GM04503 (cell line): ENCODE measurements at regions not wholly inside any gene's neighbourhood (a gene's known extent, or its start where the extent isn't known, plus 50 kb on each side); places are given as distances from the start of the nearest gene placed in this dataset.

Experiments
- DNase-seq: peaks from one replicate; pipeline ENCODE4 v3.0.0-alpha.2; 2012; ENCODE audit warnings: low read depth

DNA sequence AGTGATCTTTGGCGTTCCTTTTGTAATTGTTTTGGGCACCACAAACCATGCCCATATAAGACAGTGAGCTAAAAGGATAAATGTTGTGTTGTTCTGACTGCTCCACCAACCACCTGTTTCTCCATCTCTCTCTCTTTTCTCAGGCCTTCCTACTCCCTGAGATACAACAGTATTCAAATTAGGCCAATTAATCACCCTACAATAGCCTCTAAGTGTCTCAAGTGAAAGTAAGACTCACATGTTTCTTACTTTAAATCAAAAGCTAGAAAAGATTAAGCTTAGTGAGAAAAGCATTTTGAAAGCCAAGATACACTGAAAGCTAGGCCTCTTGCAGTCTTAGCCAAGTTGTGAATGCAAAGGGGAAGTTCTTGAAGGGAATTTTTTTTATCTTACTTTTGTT, 268.8 kb upstream of the NREP start:
- no peak for DNase-seq

GRCh38 chr5:112024769-112025168, 267.8 kb upstream of the NREP start:
- DNase-seq, result no peak

GRCh38 chr5:112024221-112024620, 267.2 kb upstream of the NREP start:
- DNase-seq, result no peak

DNA sequence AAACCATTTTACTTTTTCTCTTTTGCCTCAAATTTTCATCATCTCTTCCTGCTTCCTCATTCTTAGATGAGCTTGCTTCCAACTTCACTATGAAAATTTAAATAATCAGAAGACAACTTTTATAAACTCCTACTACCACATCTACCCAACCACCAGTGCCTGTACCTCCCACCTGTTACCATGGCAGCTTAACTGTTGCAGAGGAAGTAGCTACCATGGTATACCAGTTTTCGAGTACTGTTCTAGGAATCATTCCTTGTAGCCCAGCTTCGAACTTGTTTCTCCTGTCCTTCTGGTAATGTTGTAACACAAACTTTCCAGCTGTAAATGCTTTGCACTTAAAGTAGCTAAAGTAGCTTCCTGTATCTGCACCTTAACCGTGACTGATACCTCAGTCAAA, 266.8 kb upstream of the NREP start:
- no peak for DNase-seq

DNA sequence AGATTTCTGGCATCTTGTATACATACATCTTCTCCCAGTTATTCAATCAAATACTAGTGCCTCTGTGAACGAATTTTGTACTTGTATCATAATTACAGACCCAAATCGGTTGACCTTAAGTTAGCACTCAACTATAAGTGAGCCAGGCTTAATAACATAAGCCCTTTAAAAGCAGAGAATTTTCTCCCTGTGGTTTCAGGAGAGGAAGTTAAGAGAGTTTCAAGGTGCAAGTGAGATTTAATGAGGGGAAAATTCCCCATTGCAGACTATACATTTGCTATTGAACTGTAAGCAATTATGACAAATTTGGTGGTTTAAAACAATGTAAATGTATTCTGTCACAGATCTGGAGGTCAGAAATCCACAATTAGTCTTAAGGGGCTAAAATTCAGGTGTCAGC, 261.9 kb upstream of the NREP start:
- DNase-seq, result no peak

- no peak for DNase-seq
These were observed 260.0 kb upstream of the NREP start for GRCh38 chr5:112016980-112017379.

DNA sequence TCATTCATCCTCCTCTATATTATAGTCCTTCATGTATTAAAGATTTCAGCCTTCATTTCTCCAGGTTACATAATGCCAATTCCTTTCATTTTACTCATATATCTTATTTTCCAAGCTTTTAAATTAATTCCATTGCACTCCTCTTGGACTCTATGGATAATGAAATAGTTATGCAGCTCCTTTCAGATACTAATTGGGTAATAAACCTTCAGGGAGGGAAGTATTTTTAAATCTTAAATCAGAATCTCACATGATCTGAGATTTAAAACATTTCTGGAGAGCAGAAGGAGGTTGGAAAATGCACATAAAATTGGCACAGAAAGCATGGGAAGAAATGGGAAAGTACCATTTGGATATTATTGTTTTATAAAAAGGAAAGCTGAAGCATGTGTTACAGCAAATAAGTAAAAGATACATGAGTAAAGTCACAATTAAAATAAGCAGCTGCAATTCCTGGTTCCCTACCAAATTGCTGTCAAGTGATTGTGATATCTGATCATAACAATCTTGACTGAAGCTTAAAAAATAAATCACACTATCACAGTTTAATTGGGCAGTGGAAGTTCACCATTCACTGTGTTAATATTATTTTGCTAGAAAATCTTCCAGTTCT, 257.9 kb upstream of the NREP start:
- DNase-seq, result no peak

DNA sequence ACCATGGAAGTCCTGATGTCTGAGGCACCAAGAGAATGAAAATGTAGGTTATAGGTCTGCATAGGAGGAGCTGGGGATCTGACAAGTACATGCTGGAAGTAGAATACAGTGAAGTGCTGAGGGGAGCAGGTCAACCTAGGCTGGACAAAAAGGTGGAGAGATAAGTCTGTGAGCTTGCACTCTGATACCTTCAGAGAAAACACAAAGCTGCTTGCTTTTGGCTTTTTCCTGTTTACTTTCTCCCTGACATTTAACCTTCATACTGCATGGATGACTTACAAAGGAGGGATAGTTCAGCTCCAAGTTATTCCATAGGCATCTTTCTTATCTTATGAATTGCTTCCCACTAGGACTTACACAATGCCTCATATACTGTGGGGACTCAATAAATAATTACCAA, 256.7 kb upstream of the NREP start:
- no peak for DNase-seq

GRCh38 chr5:112012104-112012503, 255.1 kb upstream of the NREP start:
- DNase-seq, result no peak

- DNase-seq, result no peak
These were observed 253.5 kb upstream of the NREP start for GRCh38 chr5:112010475-112010874.

- DNase-seq, result no peak
These were observed 249.7 kb upstream of the NREP start for GRCh38 chr5:112006721-112007120.

DNA sequence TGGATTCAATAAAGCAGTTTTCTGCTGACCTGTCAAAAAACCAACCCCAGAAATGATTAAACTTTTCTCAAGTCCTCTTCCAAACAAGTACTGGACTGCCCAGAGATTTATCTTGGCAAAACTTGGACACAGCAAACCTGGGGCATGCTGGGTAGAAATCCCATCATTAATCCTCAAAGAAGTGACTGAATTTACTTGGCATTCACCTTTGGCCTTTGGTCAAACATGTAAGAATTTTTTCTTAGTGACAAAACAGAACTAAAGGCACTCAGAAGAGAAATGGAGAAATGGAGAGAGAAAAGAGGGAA, 248.6 kb upstream of the NREP start:
- DNase-seq, result peak; percentile 87

DNA sequence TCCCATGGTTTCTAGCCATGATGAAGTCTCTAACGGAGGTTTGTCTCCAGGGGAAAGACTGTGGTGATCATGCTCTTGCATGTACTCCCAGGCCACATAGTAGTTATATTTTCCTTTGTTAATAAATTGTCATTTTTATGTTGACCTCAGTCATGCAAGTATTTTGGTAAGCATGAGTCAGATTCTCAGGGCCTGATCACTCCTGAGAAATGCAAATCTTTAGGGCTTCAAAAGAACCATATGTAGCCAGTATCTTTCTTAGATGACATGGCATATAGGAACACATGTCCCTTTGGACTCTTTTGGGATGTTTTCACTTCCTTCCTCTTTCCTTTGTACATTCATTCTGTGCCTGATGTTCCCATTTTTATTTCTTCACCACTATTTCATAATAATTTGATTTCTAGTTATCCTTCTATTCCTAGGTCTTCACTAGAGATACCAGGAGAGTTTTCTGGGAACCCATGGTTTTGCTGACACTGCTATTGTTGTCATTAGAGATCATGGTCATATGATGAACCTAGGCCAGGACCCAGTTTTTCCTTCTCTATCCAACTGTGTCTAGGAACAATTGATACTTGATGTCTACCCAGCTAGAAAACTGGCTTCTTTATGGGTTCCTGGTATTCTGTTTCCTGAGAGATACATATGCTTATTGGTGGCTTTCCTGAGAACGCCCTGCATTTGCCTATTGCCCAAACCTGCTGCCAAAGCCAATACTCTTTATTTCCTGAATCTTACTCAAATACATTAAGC, 248.1 kb upstream of the NREP start:
- peak; percentile 73 for DNase-seq

GRCh38 chr5:112002376-112002775, 245.4 kb upstream of the NREP start:
- DNase-seq, result no peak

- DNase-seq, result peak; percentile 62
These were observed 242.3 kb upstream of the NREP start for GRCh38 chr5:111999286-111999685.

DNA sequence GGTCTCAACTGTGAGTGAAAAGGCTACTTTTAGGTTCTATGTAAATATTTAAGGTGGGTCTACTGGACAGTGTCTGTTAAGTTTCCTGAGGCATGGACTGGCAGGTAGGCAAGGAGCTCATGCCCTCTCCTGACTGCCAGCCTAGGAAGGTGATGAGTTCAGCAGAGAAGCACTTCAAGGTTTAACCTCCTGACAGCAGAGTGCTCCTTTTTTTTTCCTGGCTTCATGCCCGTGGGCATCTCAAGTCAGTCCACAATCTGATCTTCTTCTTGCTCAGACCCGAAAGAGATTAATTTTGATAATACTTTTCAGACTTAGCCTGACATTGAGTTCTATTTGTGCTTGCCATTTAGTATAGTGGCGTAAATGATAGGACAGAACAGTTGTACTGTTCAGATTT, 241.9 kb upstream of the NREP start:
- DNase-seq, result no peak

GRCh38 chr5:111997711-111998110, 240.7 kb upstream of the NREP start:
- peak; percentile 99 for DNase-seq

GRCh38 chr5:111997308-111997707, 240.3 kb upstream of the NREP start:
- DNase-seq, result no peak

DNA sequence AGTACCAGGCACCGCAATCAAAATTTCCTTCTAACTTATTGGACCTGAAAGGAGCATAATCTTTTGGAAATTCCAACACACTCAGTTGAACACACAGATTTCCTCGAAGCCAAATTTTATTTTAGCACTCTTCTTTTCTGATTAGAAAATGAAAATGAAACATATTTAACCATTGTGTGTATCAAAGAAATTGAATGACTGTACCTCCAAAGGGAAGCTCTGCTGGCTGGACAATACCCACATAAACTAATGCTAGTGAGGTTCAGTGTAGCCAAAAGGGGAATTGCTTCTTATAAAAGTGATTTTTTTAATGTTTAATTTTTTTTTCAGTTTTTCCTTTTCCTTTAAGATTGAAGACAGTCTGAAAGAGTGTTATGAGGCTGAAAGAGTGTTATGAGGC, 239.6 kb upstream of the NREP start:
- DNase-seq, result no peak

- DNase-seq, result no peak
These were observed 238.7 kb upstream of the NREP start for GRCh38 chr5:111995701-111996100.

- DNase-seq, result no peak
These were observed 236.2 kb upstream of the NREP start for GRCh38 chr5:111993242-111993641.

- no peak for DNase-seq
These were observed 227.1 kb upstream of the NREP start for GRCh38 chr5:111984044-111984443.

DNA sequence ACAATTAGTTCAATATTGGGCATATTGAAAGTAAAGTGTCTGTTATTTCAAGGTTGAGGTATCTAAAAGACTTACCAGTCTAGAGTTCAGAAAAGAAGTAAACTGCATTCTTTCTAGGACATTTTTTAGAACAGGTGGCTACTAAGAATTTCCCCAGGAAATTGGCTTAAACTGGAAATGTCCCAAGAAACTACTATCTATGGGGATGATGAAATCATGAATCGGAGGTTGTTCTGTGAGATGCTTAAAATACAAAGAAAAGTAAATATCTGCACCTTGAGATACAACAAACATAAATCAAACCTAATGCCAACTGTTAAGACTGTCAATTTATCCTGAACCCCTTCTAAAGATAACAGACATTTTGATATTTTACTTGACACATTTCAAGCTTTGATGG, 226.5 kb upstream of the NREP start:
- no peak for DNase-seq

- DNase-seq, result no peak
These were observed 220.4 kb upstream of the NREP start for GRCh38 chr5:111977436-111977829.
